ENCODE measurements at regions not wholly inside any gene's neighbourhood (a gene's known extent, or its start where the extent isn't known, plus 50 kb on each side); places are given as distances from the start of the nearest gene placed in this dataset.
"Not testable (repeated sequence)": the region's sequence is repeated elsewhere in the genome, so short reads cannot be mapped to it uniquely, and the experiment has no call there.

- no peaks in the 10 kb centered on the region for H3K27me3 ChIP-seq (replicated peaks; ENCODE audit: insufficient read depth, low read depth, low read length, poor library complexity)
- H3K4me3 ChIP-seq (ENCODE audit: low read depth, low read length, poor library complexity, severe bottlenecking): no peak overlapping the region
- TF ChIP-seq CTCF (conservative IDR thresholded peaks at IDR 0.05; ENCODE audit: low read depth, low read length) (no peak), EZH2 (IDR thresholded peaks at IDR 0.05; ENCODE audit: borderline replicate concordance, low read depth, low read length, poor library complexity, severe bottlenecking) (no peak)
- no peaks in the 10 kb centered on the region for H3K4me1 ChIP-seq (ENCODE audit: insufficient read depth, low read length, poor library complexity, severe bottlenecking)
- DNase-seq (ENCODE audit: low spot score): no peak
- H3K9me3 ChIP-seq (ENCODE audit: low read depth, low read length, poor library complexity, severe bottlenecking): no peaks in the 10 kb centered on the region
- intact Hi-C loops (cut with micrococcal nuclease; ENCODE audit: unreplicated experiment): no loop called here
- H3K36me3 ChIP-seq (ENCODE audit: insufficient read depth, low read length, poor library complexity, severe bottlenecking): no peaks in the 10 kb centered on the region
- ChIA-PET POLR2A (ENCODE audit: low non-redundant PET) (no interaction called here), CTCF (no interaction called here)
- BruUV-seq (replicated peaks): no TSS peak
- no peak overlapping the region for H3K27ac ChIP-seq (ENCODE audit: low read depth, low read length, poor library complexity, severe bottlenecking)
Measured at GRCh38 chr14:27836386-27836785, 930.2 kb upstream of the FOXG1 start.

- no peak for DNase-seq (ENCODE audit: low spot score)
- ChIA-PET CTCF (no interaction called here), POLR2A (ENCODE audit: low non-redundant PET) (no interaction called here)
- no peaks in the 10 kb centered on the region for H3K4me1 ChIP-seq (ENCODE audit: insufficient read depth, low read length, poor library complexity, severe bottlenecking)
- no peaks in the 10 kb centered on the region for H3K27me3 ChIP-seq (replicated peaks; ENCODE audit: insufficient read depth, low read depth, low read length, poor library complexity)
- no TSS peak for BruUV-seq (replicated peaks)
- H3K9me3 ChIP-seq (ENCODE audit: low read depth, low read length, poor library complexity, severe bottlenecking): no peaks in the 10 kb centered on the region
- no peak overlapping the region for H3K27ac ChIP-seq (ENCODE audit: low read depth, low read length, poor library complexity, severe bottlenecking)
- TF ChIP-seq EZH2 (IDR thresholded peaks at IDR 0.05; ENCODE audit: borderline replicate concordance, low read depth, low read length, poor library complexity, severe bottlenecking) (no peak), CTCF (conservative IDR thresholded peaks at IDR 0.05; ENCODE audit: low read depth, low read length) (no peak)
- H3K36me3 ChIP-seq (ENCODE audit: insufficient read depth, low read length, poor library complexity, severe bottlenecking): no peaks in the 10 kb centered on the region
- intact Hi-C loops (cut with micrococcal nuclease; ENCODE audit: unreplicated experiment): no loop called here
- H3K4me3 ChIP-seq (ENCODE audit: low read depth, low read length, poor library complexity, severe bottlenecking): no peak overlapping the region
Measured at GRCh38 chr14:27845241-27845850, 921.2 kb upstream of the FOXG1 start.

GRCh38 chr14:27845902-27846301 is 920.7 kb upstream of the FOXG1 start:
- H3K27ac ChIP-seq (ENCODE audit: low read depth, low read length, poor library complexity, severe bottlenecking): no peak overlapping the region
- no peaks in the 10 kb centered on the region for H3K27me3 ChIP-seq (replicated peaks; ENCODE audit: insufficient read depth, low read depth, low read length, poor library complexity)
- H3K4me1 ChIP-seq (ENCODE audit: insufficient read depth, low read length, poor library complexity, severe bottlenecking): no peaks in the 10 kb centered on the region
- no peak for DNase-seq (ENCODE audit: low spot score)
- no peak for TF ChIP-seq EZH2 (IDR thresholded peaks at IDR 0.05; ENCODE audit: borderline replicate concordance, low read depth, low read length, poor library complexity, severe bottlenecking)
- TF ChIP-seq CTCF (conservative IDR thresholded peaks at IDR 0.05; ENCODE audit: low read depth, low read length): no peak
- BruUV-seq (replicated peaks): no TSS peak
- H3K4me3 ChIP-seq (ENCODE audit: low read depth, low read length, poor library complexity, severe bottlenecking): no peak overlapping the region
- H3K36me3 ChIP-seq (ENCODE audit: insufficient read depth, low read length, poor library complexity, severe bottlenecking): no peaks in the 10 kb centered on the region
- H3K9me3 ChIP-seq (ENCODE audit: low read depth, low read length, poor library complexity, severe bottlenecking): no peaks in the 10 kb centered on the region
- CTCF ChIA-PET: no interaction called here
- intact Hi-C loops (cut with micrococcal nuclease; ENCODE audit: unreplicated experiment): no loop called here
- POLR2A ChIA-PET (ENCODE audit: low non-redundant PET): no interaction called here

- H3K9me3 ChIP-seq (ENCODE audit: low read depth, low read length, poor library complexity, severe bottlenecking); intact Hi-C loops (cut with micrococcal nuclease; ENCODE audit: unreplicated experiment); H3K4me3 ChIP-seq (ENCODE audit: low read depth, low read length, poor library complexity, severe bottlenecking); H3K27me3 ChIP-seq (replicated peaks; ENCODE audit: insufficient read depth, low read depth, low read length, poor library complexity); H3K4me1 ChIP-seq (ENCODE audit: insufficient read depth, low read length, poor library complexity, severe bottlenecking); DNase-seq (ENCODE audit: low spot score); H3K27ac ChIP-seq (ENCODE audit: low read depth, low read length, poor library complexity, severe bottlenecking); CTCF ChIA-PET; BruUV-seq (replicated peaks); H3K36me3 ChIP-seq (ENCODE audit: insufficient read depth, low read length, poor library complexity, severe bottlenecking); POLR2A ChIA-PET (ENCODE audit: low non-redundant PET): not testable (repeated sequence)
Measured at GRCh38 chr14:27847480-27847879, 919.1 kb upstream of the FOXG1 start.

- H3K4me3 ChIP-seq (ENCODE audit: low read depth, low read length, poor library complexity, severe bottlenecking); BruUV-seq (replicated peaks); H3K27ac ChIP-seq (ENCODE audit: low read depth, low read length, poor library complexity, severe bottlenecking); CTCF ChIA-PET; intact Hi-C loops (cut with micrococcal nuclease; ENCODE audit: unreplicated experiment); H3K36me3 ChIP-seq (ENCODE audit: insufficient read depth, low read length, poor library complexity, severe bottlenecking); H3K9me3 ChIP-seq (ENCODE audit: low read depth, low read length, poor library complexity, severe bottlenecking); H3K4me1 ChIP-seq (ENCODE audit: insufficient read depth, low read length, poor library complexity, severe bottlenecking); H3K27me3 ChIP-seq (replicated peaks; ENCODE audit: insufficient read depth, low read depth, low read length, poor library complexity); POLR2A ChIA-PET (ENCODE audit: low non-redundant PET); DNase-seq (ENCODE audit: low spot score): not testable (repeated sequence)
Measured at GRCh38 chr14:27849193-27849592, 917.4 kb upstream of the FOXG1 start.

All from A673 (cell line).